Stimulated activated effector memory CD8-positive, alpha-beta T cell treated with anti-CD3 and anti-CD28 coated beads, Interleukin-12 subunit alpha, Interleukin-12 subunit beta, amount 100 ng/mL, for 72 hours (primary cell): ENCODE measurements at regions not wholly inside any gene's neighbourhood (a gene's known extent, or its start where the extent isn't known, plus 50 kb on each side); places are given as distances from the start of the nearest gene placed in this dataset.
"Not testable (repeated sequence)": the region's sequence is repeated elsewhere in the genome, so short reads cannot be mapped to it uniquely, and the experiment has no call there.

Experiments used
- ATAC-seq: fragments of 150-1000 bp; cut with Tn5 transposase; 2 replicates; pipeline ENCODE4 v1.10.0; 2021
- DNase-seq, 2 donors: peaks; one replicate each; pipeline ENCODE4 v3.0.0; 2021 to 2022; ENCODE audit warnings: low spot score in 2 of 2
- H3K27ac Mint-ChIP-seq: one replicate; pipeline ENCODE4 v1.8.0; 2022; ENCODE audit warnings: mild to moderate bottlenecking, mixed read lengths
- H3K36me3 Mint-ChIP-seq: one replicate; pipeline ENCODE4 v1.8.0; 2022; ENCODE audit warnings: mild to moderate bottlenecking, mixed read lengths
- H3K4me1 Mint-ChIP-seq: one replicate; pipeline ENCODE4 v1.8.0; 2022; ENCODE audit warnings: mixed read lengths
- H3K4me3 Mint-ChIP-seq: one replicate; pipeline ENCODE4 v1.8.0; 2022; ENCODE audit warnings: mild to moderate bottlenecking, mixed read lengths
- H3K9me3 Mint-ChIP-seq: one replicate; pipeline ENCODE4 v1.8.0; 2022; ENCODE audit warnings: mixed read lengths

- DNase-seq (no peak), ATAC-seq (no peak)
- H3K4me1 Mint-ChIP-seq: no peaks in the 10 kb centered on the region
- no peaks in the 10 kb centered on the region for H3K9me3 Mint-ChIP-seq
- no peaks in the 10 kb centered on the region for H3K36me3 Mint-ChIP-seq
- no peak overlapping the region for H3K4me3 Mint-ChIP-seq
- no peak overlapping the region for H3K27ac Mint-ChIP-seq
Measured at GRCh38 chr10:80938903-80939302, 401.2 kb downstream of the SH2D4B start.

- ATAC-seq: no peak
- Mint-ChIP-seq H3K27ac (no peak overlapping the region), H3K4me3 (no peak overlapping the region), H3K36me3 (no peaks in the 10 kb centered on the region), H3K4me1 (no peaks in the 10 kb centered on the region), H3K9me3 (no peaks in the 10 kb centered on the region)
- DNase-seq: no peak
Measured at GRCh38 chr10:80945264-80945880, 407.7 kb downstream of the SH2D4B start.

- Mint-ChIP-seq H3K9me3 (no peaks in the 10 kb centered on the region), H3K36me3 (no peaks in the 10 kb centered on the region), H3K4me3 (no peak overlapping the region), H3K27ac (no peak overlapping the region), H3K4me1 (no peaks in the 10 kb centered on the region)
- ATAC-seq: no peak
- no peak for DNase-seq
Measured at GRCh38 chr10:80946073-80946472, 408.4 kb downstream of the SH2D4B start.

- no peaks in the 10 kb centered on the region for H3K4me1 Mint-ChIP-seq
- no peaks in the 10 kb centered on the region for H3K9me3 Mint-ChIP-seq
- H3K36me3 Mint-ChIP-seq: no peaks in the 10 kb centered on the region
- no peak overlapping the region for H3K4me3 Mint-ChIP-seq
- no peak overlapping the region for H3K27ac Mint-ChIP-seq
- DNase-seq (no peak), ATAC-seq (no peak)
Measured at GRCh38 chr10:80946957-80947726, 409.4 kb downstream of the SH2D4B start.

- ATAC-seq (no peak), DNase-seq (no peak)
- Mint-ChIP-seq H3K4me3 (no peak overlapping the region), H3K27ac (no peak overlapping the region), H3K4me1 (no peaks in the 10 kb centered on the region), H3K9me3 (no peaks in the 10 kb centered on the region), H3K36me3 (no peaks in the 10 kb centered on the region)
Measured at GRCh38 chr10:80949785-80950184, 412.1 kb downstream of the SH2D4B start.

- no peaks in the 10 kb centered on the region for H3K36me3 Mint-ChIP-seq
- no peak for ATAC-seq
- no peaks in the 10 kb centered on the region for H3K9me3 Mint-ChIP-seq
- no peak overlapping the region for H3K27ac Mint-ChIP-seq
- no peak for DNase-seq
- H3K4me3 Mint-ChIP-seq: no peak overlapping the region
- H3K4me1 Mint-ChIP-seq: no peaks in the 10 kb centered on the region
Measured at GRCh38 chr10:80952436-80952835, 414.7 kb downstream of the SH2D4B start.

GRCh38 chr10:80957161-80957560 is 419.5 kb downstream of the SH2D4B start:
- no peak for DNase-seq
- no peaks in the 10 kb centered on the region for H3K36me3 Mint-ChIP-seq
- H3K4me3 Mint-ChIP-seq: no peak overlapping the region
- no peak for ATAC-seq
- H3K27ac Mint-ChIP-seq: no peak overlapping the region
- H3K9me3 Mint-ChIP-seq: peaks cover 2% of the 10 kb centered on the region
- no peaks in the 10 kb centered on the region for H3K4me1 Mint-ChIP-seq

- H3K4me1 Mint-ChIP-seq: no peaks in the 10 kb centered on the region
- no peak overlapping the region for H3K27ac Mint-ChIP-seq
- DNase-seq (no peak), ATAC-seq (no peak)
- no peak overlapping the region for H3K4me3 Mint-ChIP-seq
- peaks cover 3% of the 10 kb centered on the region for H3K9me3 Mint-ChIP-seq
- H3K36me3 Mint-ChIP-seq: no peaks in the 10 kb centered on the region
Measured at GRCh38 chr10:80964179-80964578, 426.5 kb downstream of the SH2D4B start.

GRCh38 chr10:80964955-80965614 is 427.4 kb downstream of the SH2D4B start:
- H3K36me3 Mint-ChIP-seq: no peaks in the 10 kb centered on the region
- no peak for ATAC-seq
- no peak for DNase-seq
- H3K4me3 Mint-ChIP-seq: no peak overlapping the region
- peaks cover 5% of the 10 kb centered on the region for H3K9me3 Mint-ChIP-seq
- no peaks in the 10 kb centered on the region for H3K4me1 Mint-ChIP-seq
- no peak overlapping the region for H3K27ac Mint-ChIP-seq

- Mint-ChIP-seq H3K27ac (no peak overlapping the region), H3K4me1 (no peaks in the 10 kb centered on the region), H3K9me3 (peaks cover 3% of the 10 kb centered on the region), H3K4me3 (no peak overlapping the region), H3K36me3 (no peaks in the 10 kb centered on the region)
- ATAC-seq (no peak), DNase-seq (no peak)
Measured at GRCh38 chr10:80966326-80966986, 428.8 kb downstream of the SH2D4B start.

- H3K9me3 Mint-ChIP-seq, H3K4me1 Mint-ChIP-seq, ATAC-seq, H3K36me3 Mint-ChIP-seq, H3K4me3 Mint-ChIP-seq, H3K27ac Mint-ChIP-seq, DNase-seq: not testable (repeated sequence)
Measured at GRCh38 chr10:80967357-80967756, 429.7 kb downstream of the SH2D4B start.

GRCh38 chr10:80968903-80969302 is 431.2 kb downstream of the SH2D4B start:
- peaks cover 3% of the 10 kb centered on the region for H3K9me3 Mint-ChIP-seq
- ATAC-seq (no peak), DNase-seq (no peak)

GRCh38 chr10:80971461-80971860 is 433.8 kb downstream of the SH2D4B start:
- no peak overlapping the region for H3K4me3 Mint-ChIP-seq
- H3K9me3 Mint-ChIP-seq: peaks cover 3% of the 10 kb centered on the region
- H3K36me3 Mint-ChIP-seq: no peaks in the 10 kb centered on the region
- H3K27ac Mint-ChIP-seq: no peak overlapping the region
- H3K4me1 Mint-ChIP-seq: no peaks in the 10 kb centered on the region
- ATAC-seq: no peak
- no peak for DNase-seq

More at GRCh38 chr10:80968903-80969302, 431.2 kb downstream of the SH2D4B start:
- Mint-ChIP-seq H3K36me3 (no peaks in the 10 kb centered on the region), H3K4me1 (no peaks in the 10 kb centered on the region), H3K4me3 (no peak overlapping the region), H3K27ac (no peak overlapping the region)

- no peaks in the 10 kb centered on the region for H3K36me3 Mint-ChIP-seq
- no peak for DNase-seq
- no peak for ATAC-seq
- H3K9me3 Mint-ChIP-seq: peaks cover 4% of the 10 kb centered on the region
- H3K4me1 Mint-ChIP-seq: no peaks in the 10 kb centered on the region
- H3K4me3 Mint-ChIP-seq: no peak overlapping the region
- H3K27ac Mint-ChIP-seq: no peak overlapping the region
Measured at GRCh38 chr10:80976658-80977057, 439.0 kb downstream of the SH2D4B start.

- ATAC-seq (no peak), DNase-seq (no peak)
- Mint-ChIP-seq H3K4me1 (no peaks in the 10 kb centered on the region), H3K36me3 (no peaks in the 10 kb centered on the region), H3K4me3 (no peak overlapping the region), H3K9me3 (no peaks in the 10 kb centered on the region), H3K27ac (no peak overlapping the region)
Measured at GRCh38 chr10:80985102-80985501, 447.4 kb downstream of the SH2D4B start.
